ENCODE measurements at regions not wholly inside any gene's neighbourhood (a gene's known extent, or its start where the extent isn't known, plus 50 kb on each side); places are given as distances from the start of the nearest gene placed in this dataset.
"Not testable (repeated sequence)": the region's sequence is repeated elsewhere in the genome, so short reads cannot be mapped to it uniquely, and the experiment has no call there.

DNA sequence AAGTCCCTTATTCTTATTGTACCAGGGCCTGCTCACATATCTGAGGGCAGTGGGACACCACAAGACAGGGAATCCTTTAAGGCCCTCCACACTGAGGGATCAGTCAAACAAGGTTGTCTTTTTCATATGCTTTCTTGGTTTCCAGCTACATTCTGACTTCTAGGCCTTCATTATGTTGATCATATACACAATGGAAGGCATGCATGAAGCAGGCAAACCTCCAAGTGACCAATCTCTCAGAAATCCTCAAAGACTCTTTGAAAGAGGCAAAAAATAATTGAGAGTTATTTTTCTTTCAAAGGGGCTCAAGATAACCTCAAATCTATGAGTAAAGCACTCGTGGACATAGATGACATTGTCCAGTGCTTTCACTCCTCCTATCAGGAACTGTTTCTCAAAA, 1195.9 kb upstream of the ACO1 start:
- 54 to 76% methylated on average over 1 of the region's 1 CpG for WGBS, 2 donors
- intact Hi-C loops (cut with DNase I; ENCODE audit: low total_unique reads) = no loop called here
- Histone ChIP-seq H3K27me3 (no peaks in the 10 kb centered on the region), H3K4me1 (no peaks in the 10 kb centered on the region), H3K4me3 (no peak overlapping the region), H3K36me3 (ENCODE audit: low read depth, missing control alignments) (no peaks in the 10 kb centered on the region), H3K9me3 (no peaks in the 10 kb centered on the region), H3K27ac (no peak overlapping the region)
- TF ChIP-seq, protein P1, sequence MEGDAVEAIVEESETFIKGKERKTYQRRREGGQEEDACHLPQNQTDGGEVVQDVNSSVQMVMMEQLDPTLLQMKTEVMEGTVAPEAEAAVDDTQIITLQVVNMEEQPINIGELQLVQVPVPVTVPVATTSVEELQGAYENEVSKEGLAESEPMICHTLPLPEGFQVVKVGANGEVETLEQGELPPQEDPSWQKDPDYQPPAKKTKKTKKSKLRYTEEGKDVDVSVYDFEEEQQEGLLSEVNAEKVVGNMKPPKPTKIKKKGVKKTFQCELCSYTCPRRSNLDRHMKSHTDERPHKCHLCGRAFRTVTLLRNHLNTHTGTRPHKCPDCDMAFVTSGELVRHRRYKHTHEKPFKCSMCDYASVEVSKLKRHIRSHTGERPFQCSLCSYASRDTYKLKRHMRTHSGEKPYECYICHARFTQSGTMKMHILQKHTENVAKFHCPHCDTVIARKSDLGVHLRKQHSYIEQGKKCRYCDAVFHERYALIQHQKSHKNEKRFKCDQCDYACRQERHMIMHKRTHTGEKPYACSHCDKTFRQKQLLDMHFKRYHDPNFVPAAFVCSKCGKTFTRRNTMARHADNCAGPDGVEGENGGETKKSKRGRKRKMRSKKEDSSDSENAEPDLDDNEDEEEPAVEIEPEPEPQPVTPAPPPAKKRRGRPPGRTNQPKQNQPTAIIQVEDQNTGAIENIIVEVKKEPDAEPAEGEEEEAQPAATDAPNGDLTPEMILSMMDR (IDR thresholded peaks at IDR 0.05) = no peak
- TF ChIP-seq POLR2A (IDR thresholded peaks at IDR 0.05) = no peak
- DNase-seq = no peak

- Histone ChIP-seq H3K9me3 (no peaks in the 10 kb centered on the region), H3K4me3 (no peak overlapping the region), H3K27me3 (no peaks in the 10 kb centered on the region), H3K27ac (no peak overlapping the region), H3K36me3 (ENCODE audit: low read depth, missing control alignments) (no peaks in the 10 kb centered on the region), H3K4me1 (no peaks in the 10 kb centered on the region)
- DNase-seq = peak; percentile 16
- WGBS, 2 donors = 66 to 70% methylated on average over 9 of the region's 9 CpGs
- intact Hi-C loops (cut with DNase I; ENCODE audit: low total_unique reads) = no loop called here
- no peak for TF ChIP-seq POLR2A (IDR thresholded peaks at IDR 0.05)
- TF ChIP-seq, protein P1 (IDR thresholded peaks at IDR 0.05) = no peak
Measured at GRCh38 chr9:31210978-31211570, 1173.4 kb upstream of the ACO1 start.

DNA sequence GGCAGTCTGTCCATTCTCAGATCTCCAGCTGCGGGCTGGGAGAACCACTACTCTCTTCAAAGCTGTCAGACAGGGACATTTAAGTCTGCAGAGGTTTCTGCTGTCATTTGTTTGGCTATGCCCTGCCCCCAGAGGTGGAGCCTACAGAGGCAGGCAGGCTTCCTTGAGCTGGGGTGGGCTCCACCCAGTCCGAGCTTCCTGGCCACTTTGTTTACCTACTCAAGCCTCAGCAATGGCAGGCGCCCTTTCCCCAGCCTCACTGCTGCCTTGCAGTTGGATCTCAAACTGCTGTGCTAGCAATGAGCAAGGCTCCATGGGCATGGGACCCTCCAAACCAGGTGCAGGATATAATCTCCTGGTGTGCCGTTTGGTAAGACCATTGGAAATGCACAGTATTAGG, 1154.5 kb upstream of the ACO1 start:
- H3K4me1 ChIP-seq; H3K9me3 ChIP-seq; H3K36me3 ChIP-seq (ENCODE audit: low read depth, missing control alignments); H3K27me3 ChIP-seq; H3K27ac ChIP-seq; intact Hi-C loops (cut with DNase I; ENCODE audit: low total_unique reads); DNase-seq; H3K4me3 ChIP-seq: not testable (repeated sequence)
- 40 to 84% methylated on average over 1 to 4 of the region's 4 CpGs for WGBS, 2 donors

DNA sequence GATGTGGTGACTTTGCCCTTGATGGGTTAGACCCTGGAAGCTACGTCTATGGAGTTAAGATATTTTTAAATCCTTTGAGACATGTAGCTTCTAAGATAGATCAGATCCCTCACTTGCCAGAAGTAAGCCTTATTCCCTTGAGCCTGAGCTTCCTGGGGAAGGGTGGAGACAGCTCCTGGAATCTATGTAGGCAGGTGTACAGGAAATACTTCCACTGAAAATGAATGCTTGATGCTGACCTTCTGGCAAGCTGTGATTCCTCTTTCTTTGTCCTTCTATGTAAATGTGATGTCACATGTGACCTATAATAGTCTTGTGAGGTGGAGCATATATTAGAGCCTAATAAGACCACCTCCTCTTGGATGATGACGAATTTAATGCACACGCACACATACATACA, 1152.0 kb upstream of the ACO1 start:
- Histone ChIP-seq H3K4me3 (no peak overlapping the region), H3K27me3 (no peaks in the 10 kb centered on the region), H3K36me3 (ENCODE audit: low read depth, missing control alignments) (no peaks in the 10 kb centered on the region), H3K9me3 (no peaks in the 10 kb centered on the region), H3K4me1 (no peaks in the 10 kb centered on the region), H3K27ac (no peak overlapping the region)
- 60 to 81% methylated on average over 3 of the region's 3 CpGs for WGBS, 2 donors
- intact Hi-C loops (cut with DNase I; ENCODE audit: low total_unique reads) = no loop called here
- TF ChIP-seq, protein P1 (IDR thresholded peaks at IDR 0.05) = no peak
- TF ChIP-seq POLR2A (IDR thresholded peaks at IDR 0.05) = no peak
- DNase-seq = no peak

- WGBS, 2 donors = 42 to 45% methylated on average over 2 of the region's 2 CpGs
Measured at GRCh38 chr9:31236344-31236743, 1148.1 kb upstream of the ACO1 start.

More at GRCh38 chr9:31236344-31236743, 1148.1 kb upstream of the ACO1 start:
- Histone ChIP-seq H3K4me1 (no peaks in the 10 kb centered on the region), H3K27ac (no peak overlapping the region), H3K4me3 (no peak overlapping the region), H3K36me3 (ENCODE audit: low read depth, missing control alignments) (no peaks in the 10 kb centered on the region), H3K27me3 (no peaks in the 10 kb centered on the region), H3K9me3 (no peaks in the 10 kb centered on the region)
- intact Hi-C loops (cut with DNase I; ENCODE audit: low total_unique reads) = no loop called here
- TF ChIP-seq, protein P1 (IDR thresholded peaks at IDR 0.05) = no peak
- TF ChIP-seq POLR2A (IDR thresholded peaks at IDR 0.05) = no peak
- DNase-seq = no peak

Data from testis (tissue), 2 donors.